GM23248 (cell line): ENCODE measurements at regions not wholly inside any gene's neighbourhood (a gene's known extent, or its start where the extent isn't known, plus 50 kb on each side); places are given as distances from the start of the nearest gene placed in this dataset.

Experiments used
- EZH2 ChIP-seq: fragments of 200-600 bp; sonication (generic); IDR thresholded peaks from 2 replicates; pipeline ENCODE4 v1.6.1; 2018; ENCODE audit warnings: antibody characterized with exemption, mild to moderate bottlenecking; ENCODE audit not compliant: insufficient read depth, poor library complexity, severe bottlenecking
- EZH2phosphoT487 ChIP-seq: fragments of 200-600 bp; sonication (generic); IDR thresholded peaks from 2 replicates; pipeline ENCODE4 v1.6.1; 2018; ENCODE audit warnings: antibody characterized with exemption, moderate library complexity, mild to moderate bottlenecking, low read depth; ENCODE audit not compliant: insufficient read depth

DNA sequence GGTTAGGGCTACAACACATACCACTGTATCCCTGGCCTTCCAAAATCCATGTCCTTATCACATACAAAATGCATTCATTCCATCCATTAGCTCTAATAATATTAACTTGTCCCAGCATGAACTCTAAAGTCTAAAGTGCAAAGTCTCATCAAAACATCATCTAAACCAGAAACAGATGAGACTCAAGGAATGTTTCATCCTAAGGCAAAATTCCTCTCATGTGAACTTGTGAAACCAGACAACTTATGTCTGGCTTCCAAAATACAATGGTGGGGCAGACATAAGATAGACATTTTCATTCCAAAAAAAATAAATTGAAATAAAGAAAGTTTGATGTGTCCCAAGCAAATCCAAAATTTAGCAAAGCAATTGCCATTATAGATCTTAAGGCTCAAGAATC lies 257.4 kb downstream of the HTR1B start:
- no peak for TF ChIP-seq EZH2
- TF ChIP-seq EZH2phosphoT487, result no peak
